GM18520 (cell line): ENCODE measurements at regions not wholly inside any gene's neighbourhood (a gene's known extent, or its start where the extent isn't known, plus 50 kb on each side); places are given as distances from the start of the nearest gene placed in this dataset.

Experiments used
- ATAC-seq: cut with Tn5 transposase; IDR thresholded peaks from one replicate; pipeline ENCODE4 v1.9.1; 2021; ENCODE audit not compliant: unreplicated experiment

GRCh38 chr7:36002900-36003299 is 150.2 kb upstream of the EEPD1 start:
- no peak for ATAC-seq

GRCh38 chr7:36003343-36003742 is 149.7 kb upstream of the EEPD1 start:
- ATAC-seq = no peak

- ATAC-seq = no peak
These were observed 147.8 kb upstream of the EEPD1 start for GRCh38 chr7:36005293-36005692.

DNA sequence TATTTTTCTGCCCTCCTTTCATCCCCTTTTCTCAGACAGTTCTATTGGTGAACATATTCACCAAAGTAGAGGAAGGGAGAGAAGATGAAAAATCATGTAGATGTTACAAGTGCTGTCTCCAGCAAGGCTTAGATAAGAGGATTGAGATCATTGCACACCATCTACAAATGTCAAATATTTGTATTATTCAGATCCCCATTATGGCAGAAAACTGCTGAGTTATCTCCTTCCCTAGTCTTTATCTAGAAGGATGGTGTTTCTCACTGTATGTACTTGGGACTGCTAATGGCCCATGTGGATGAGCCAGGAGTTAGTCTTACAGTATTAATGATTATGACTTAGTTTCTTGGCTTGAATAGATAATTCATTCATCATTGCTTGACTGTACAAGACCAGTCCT is 147.2 kb upstream of the EEPD1 start:
- no peak for ATAC-seq

- ATAC-seq = no peak
These were observed 146.3 kb upstream of the EEPD1 start for GRCh38 chr7:36006636-36007229.

GRCh38 chr7:36010656-36011587 is 142.1 kb upstream of the EEPD1 start:
- ATAC-seq = no peak

DNA sequence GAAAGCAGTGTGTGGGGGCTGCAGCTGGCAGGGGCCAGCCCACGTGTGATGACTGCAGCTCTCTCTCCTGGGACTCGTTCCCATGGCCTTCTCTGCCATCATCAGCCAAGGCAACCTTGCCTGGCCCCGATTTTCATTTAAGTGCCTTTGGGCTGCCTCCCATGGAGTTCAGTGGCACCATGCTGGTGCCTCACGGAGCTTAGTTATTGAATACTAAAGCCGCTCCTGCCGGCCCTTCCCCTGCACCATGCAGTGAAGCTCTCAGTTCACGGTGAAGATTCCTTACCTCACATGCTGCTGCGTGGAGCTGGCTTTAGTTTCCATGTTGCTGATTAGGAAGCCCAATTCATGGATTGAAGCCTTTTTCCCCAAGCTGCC is 141.5 kb upstream of the EEPD1 start:
- no peak for ATAC-seq

DNA sequence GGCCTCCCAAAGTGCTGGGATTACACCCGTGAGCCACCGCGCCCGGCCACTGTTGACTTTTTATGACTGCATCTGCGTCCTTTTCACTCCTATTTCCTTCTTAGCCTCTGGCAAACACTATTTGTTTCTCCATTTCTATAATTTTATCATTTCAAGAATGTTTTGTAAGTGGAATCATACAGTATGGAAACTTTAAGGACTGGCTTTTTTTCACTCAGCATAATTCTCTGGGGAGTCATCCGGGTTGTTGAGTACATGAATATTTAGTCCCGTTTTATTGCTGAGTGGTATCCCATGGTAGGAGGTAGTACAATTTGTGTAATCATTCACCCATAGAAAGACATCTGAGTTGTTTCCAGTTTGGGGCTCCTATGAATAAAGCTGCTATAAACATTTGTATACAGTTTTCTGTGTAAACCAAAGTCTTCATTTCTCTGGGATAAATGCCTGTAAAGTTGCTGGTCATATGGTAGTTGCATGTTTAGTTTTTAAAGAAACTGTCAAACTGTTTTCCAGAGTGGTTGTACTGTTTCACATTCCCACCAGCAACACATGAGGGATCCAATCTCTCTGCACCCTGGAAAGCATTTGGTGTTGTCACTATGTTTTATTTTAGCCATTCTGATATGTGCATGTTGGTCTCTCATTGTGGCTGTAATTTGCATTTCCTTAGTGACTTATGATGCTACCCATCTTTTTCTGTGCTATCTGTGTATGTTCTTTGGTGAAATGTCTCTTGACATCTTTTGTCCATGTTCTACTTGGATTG is 139.6 kb upstream of the EEPD1 start:
- no peak for ATAC-seq

GRCh38 chr7:36014961-36015360 is 138.1 kb upstream of the EEPD1 start:
- no peak for ATAC-seq

DNA sequence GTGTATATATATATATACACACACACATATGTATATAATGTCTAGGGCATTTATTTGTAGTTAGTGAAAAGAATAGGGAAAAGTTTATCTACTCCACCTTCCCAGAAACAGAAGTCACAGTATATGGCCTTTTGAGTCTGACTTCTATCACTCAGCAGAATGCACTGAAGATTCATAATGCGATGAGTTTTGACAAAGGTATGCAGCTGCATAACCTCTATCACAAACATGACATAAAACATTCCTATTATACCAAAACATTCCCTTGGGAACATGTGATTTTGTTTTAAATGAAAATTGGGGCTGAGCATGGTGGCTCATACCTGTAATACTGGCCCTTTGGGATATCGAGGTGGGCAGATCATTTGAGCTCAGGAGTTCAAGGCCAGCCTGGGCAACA is 137.3 kb upstream of the EEPD1 start:
- no peak for ATAC-seq

- no peak for ATAC-seq
These were observed 136.4 kb upstream of the EEPD1 start for GRCh38 chr7:36016648-36017047.

DNA sequence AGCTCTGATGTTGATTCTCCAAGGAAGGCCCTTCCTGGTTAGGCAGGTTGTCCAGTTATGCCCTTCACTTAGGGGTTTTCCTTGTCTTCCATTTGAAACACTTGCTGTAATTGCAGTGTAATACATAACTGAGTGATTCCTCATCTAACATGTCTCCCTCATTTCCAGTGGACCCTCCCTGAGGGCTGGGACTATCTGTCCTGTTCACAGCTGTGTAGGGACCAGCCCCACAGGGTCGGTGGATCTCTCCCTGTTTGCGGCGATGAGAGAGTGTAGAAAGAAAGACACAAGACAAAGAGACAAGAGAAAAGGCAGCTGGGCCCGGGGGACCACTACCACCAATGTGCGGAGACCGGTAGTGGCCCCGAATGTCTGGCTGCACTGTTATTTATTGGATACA is 135.9 kb upstream of the EEPD1 start:
- no peak for ATAC-seq

DNA sequence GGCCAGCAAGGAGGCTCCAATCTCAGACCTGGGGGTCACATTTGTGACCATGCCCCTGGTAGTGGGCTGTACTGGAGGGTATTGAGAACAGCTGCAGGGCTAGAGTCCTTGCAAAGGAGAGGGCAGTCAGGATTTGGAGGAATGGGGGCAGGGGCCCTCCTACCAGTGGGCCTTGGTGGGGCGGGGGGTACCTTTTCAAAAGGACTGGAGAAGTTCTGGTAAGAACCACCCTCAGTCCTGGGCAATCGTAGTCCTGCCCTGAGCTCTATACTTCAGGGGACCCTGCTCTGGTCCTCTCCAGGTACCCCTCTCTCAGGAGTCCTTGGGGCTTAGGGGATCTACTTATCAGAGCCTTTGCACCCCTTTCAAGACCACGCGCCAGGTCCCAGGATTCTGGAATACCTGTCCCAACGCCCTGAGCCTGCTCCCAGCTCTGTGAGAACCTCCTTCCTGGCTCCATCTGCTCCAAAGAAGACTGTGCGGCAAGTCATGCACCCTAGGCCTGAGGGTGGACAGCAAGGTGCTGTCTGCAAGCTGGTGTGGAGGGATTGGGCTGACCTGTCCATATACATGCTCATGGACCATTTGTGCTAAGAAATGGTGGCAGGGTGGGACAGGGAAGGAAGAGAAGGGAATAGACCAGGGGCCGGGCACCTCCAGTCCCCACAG is 134.1 kb upstream of the EEPD1 start:
- ATAC-seq = no peak

GRCh38 chr7:36019538-36019937 is 133.5 kb upstream of the EEPD1 start:
- no peak for ATAC-seq

DNA sequence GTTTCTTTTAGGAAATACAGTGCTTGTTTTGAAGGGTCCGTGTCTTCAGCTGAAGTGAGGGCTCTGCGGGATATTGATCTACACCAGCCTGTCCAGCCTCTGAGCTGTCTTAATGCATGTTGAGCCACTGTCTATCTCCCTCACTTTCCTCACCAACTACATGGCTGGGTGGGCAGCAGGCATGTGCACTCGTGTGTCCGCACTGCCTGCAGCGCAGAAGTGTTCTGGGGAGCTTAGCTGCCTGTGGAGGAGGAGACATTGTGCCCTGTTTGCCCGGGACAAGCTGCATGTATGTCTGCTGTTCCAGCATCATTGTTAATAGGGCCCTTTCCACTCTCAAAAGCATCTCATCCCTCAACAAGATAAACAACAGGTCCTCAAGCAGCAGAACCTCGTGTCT is 133.1 kb upstream of the EEPD1 start:
- ATAC-seq = no peak

DNA sequence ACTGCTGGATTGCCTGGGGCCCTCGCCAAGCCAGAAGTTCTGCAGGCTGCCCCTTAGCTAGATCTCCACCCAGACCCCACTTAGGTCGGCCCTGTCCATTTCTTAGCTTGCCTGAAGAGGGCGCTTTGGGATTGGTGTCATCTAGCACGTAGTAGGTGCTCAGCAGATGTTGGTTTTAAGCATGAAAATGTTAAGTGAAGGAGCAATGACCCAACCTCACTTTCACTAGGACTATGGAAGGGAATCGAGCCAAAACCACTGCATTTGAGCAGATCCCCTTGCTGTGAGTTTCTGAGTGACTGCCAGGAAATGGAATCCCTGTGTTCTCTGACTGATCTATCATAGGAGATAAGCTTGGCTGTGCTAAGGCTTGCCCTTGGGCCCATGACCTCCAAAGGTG is 131.7 kb upstream of the EEPD1 start:
- ATAC-seq = no peak

GRCh38 chr7:36021917-36022550 is 131.0 kb upstream of the EEPD1 start:
- no peak for ATAC-seq

DNA sequence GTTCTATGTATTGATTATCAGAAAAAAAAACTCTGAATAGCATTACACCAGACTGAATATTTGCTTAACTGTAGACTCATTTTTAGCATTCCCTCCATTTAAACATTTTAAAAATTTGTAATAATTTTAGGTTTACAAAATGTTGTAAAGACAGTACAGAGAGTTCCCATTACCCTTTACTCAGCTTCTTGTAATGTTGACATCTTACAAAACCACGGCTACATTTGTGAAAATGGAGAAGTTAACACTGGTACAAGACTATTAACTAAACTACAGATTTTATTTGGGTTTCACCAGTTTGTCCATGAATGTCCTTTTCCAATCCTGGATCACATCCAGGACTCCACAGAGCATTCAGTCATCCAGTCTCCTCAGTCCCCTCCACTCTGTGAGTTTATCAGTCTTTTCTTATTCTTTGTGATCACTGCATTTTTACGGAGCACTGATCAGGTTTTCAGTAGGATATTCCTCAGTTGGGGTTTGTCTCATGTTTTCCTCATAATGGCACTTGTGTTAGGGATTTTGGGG is 130.0 kb upstream of the EEPD1 start:
- ATAC-seq = no peak

GRCh38 chr7:36025190-36025589 is 127.9 kb upstream of the EEPD1 start:
- no peak for ATAC-seq

DNA sequence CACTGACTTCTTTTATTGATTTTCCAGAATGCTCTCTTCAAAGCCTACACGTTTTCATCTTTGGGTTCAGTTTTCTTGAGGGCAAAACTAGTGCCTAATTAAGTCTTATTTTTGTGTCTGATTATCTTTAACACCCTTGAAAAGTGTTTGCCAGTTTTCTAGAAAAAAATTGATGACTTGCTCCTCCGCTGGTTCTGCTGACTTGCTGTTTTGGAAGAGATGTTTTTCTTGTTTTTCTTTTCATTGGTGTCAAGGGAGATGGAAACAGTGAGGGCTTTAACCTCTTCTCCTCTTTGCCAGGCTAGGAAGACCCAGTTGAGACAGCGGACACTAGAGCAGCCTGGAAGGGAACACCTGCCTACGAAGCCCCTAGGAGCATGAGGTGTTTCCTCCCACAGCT is 123.7 kb upstream of the EEPD1 start:
- ATAC-seq = no peak
